Right atrium auricular region (tissue), 2 donors: ENCODE measurements at regions not wholly inside any gene's neighbourhood (a gene's known extent, or its start where the extent isn't known, plus 50 kb on each side); places are given as distances from the start of the nearest gene placed in this dataset.

Experiments used
- DNase-seq: peaks from one replicate; pipeline ENCODE4 v3.0.0-alpha.2; 2019; ENCODE audit warnings: low spot score
- H3K27ac ChIP-seq, 2 donors: fragments of 200-600 bp; sonication (generic); 1 replicate in 1 of 2; 2 replicates in 1 of 2; pipeline ENCODE4 v1.5.1; 2016 to 2019
- H3K27me3 ChIP-seq, 2 donors: fragments of 200-600 bp; sonication (generic); one replicate each; pipeline versions ENCODE4 v1.5.1 to v1.6.0; 2017 to 2019
- H3K36me3 ChIP-seq: fragments of 200-600 bp; sonication (generic); one replicate; pipeline ENCODE4 v1.5.1; 2016
- H3K4me1 ChIP-seq, 2 donors: fragments of 200-600 bp; sonication (generic); one replicate each; pipeline versions ENCODE4 v1.5.1 to v1.6.0; 2017 to 2019
- H3K4me3 ChIP-seq, 2 donors: fragments of 200-600 bp; sonication (generic); 1 replicate in 1 of 2; 2 replicates in 1 of 2; pipeline ENCODE4 v1.5.1; 2017 to 2019; ENCODE audit warnings: mild to moderate bottlenecking in 1 of 2, moderate library complexity in 1 of 2
- H3K9me3 ChIP-seq, 2 donors: fragments of 200-600 bp; sonication (generic); one replicate each; pipeline ENCODE4 v1.5.1; 2019
- TF ChIP-seq, protein P1 (sequence below), 2 donors: fragments of 200-600 bp; sonication (generic); IDR thresholded peaks; one replicate each; pipeline ENCODE4 v1.5.1; 2019; ENCODE audit warnings: antibody characterized with exemption in 2 of 2

GRCh38 chr2:150606380-150607060, 119.1 kb upstream of the RND3 start:
- TF ChIP-seq, protein P1, sequence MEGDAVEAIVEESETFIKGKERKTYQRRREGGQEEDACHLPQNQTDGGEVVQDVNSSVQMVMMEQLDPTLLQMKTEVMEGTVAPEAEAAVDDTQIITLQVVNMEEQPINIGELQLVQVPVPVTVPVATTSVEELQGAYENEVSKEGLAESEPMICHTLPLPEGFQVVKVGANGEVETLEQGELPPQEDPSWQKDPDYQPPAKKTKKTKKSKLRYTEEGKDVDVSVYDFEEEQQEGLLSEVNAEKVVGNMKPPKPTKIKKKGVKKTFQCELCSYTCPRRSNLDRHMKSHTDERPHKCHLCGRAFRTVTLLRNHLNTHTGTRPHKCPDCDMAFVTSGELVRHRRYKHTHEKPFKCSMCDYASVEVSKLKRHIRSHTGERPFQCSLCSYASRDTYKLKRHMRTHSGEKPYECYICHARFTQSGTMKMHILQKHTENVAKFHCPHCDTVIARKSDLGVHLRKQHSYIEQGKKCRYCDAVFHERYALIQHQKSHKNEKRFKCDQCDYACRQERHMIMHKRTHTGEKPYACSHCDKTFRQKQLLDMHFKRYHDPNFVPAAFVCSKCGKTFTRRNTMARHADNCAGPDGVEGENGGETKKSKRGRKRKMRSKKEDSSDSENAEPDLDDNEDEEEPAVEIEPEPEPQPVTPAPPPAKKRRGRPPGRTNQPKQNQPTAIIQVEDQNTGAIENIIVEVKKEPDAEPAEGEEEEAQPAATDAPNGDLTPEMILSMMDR (IDR thresholded peaks at IDR 0.05), result no peak
- no peaks in the 10 kb centered on the region for H3K36me3 ChIP-seq
- H3K9me3 ChIP-seq, result no peaks in the 10 kb centered on the region
- H3K27ac ChIP-seq, result no peak overlapping the region
- H3K4me3 ChIP-seq, result no peak overlapping the region
- H3K27me3 ChIP-seq, result no peaks in the 10 kb centered on the region
- no peaks in the 10 kb centered on the region for H3K4me1 ChIP-seq
- no peak for DNase-seq

- no peaks in the 10 kb centered on the region for H3K36me3 ChIP-seq
- no peaks in the 10 kb centered on the region for H3K9me3 ChIP-seq
- no peaks in the 10 kb centered on the region for H3K4me1 ChIP-seq
- no peaks in the 10 kb centered on the region for H3K27me3 ChIP-seq
- TF ChIP-seq, protein P1 (IDR thresholded peaks at IDR 0.05), result no peak
- H3K4me3 ChIP-seq, result no peak overlapping the region
- no peak for DNase-seq
- H3K27ac ChIP-seq, result no peak overlapping the region
Measured at GRCh38 chr2:150605664-150606063, 118.2 kb upstream of the RND3 start.

DNA sequence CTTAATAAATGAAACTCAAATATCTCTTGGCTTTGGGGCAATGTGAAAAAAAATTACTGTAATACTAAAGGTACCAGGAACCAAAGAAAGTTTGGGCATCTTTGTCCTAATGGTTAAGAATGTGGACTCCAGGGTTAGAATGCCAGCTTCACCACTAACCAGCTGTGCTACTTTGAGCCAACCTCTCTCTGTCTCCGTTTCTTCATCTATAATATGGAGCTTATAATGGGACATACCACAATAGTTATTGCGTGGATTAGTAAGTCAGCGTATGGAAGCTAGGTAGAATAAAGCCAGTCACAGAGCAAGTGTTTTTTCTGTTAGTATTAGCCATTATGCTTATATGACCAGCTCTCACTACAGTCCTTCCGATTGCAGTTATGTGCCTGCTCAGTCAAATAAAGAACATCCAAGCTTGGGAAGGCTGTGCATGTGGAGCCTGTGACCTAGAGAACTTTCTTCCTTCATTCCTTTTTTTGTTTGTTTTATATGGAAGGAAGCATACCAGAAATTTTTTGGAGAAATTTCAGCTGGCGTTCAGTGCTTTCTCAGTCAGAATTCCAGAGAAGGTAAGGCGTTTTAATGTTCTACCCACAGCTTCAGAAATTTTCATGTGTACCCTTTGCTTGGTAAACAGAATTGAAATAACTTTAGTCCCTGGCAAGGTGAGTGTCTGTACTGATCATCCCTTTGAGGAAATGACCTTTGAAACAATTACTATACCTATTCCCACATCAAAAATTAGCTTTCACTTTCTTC, 114.0 kb upstream of the RND3 start:
- no peak overlapping the region for H3K4me3 ChIP-seq
- no peaks in the 10 kb centered on the region for H3K36me3 ChIP-seq
- H3K27me3 ChIP-seq, result no peaks in the 10 kb centered on the region
- H3K27ac ChIP-seq, result no peak overlapping the region
- TF ChIP-seq, protein P1 (IDR thresholded peaks at IDR 0.05), result no peak
- H3K4me1 ChIP-seq, result no peaks in the 10 kb centered on the region
- H3K9me3 ChIP-seq, result no peaks in the 10 kb centered on the region
- DNase-seq, result no peak

GRCh38 chr2:150599889-150600288, 112.4 kb upstream of the RND3 start:
- TF ChIP-seq, protein P1 (IDR thresholded peaks at IDR 0.05), result no peak
- Histone ChIP-seq H3K9me3 (no peaks in the 10 kb centered on the region), H3K27ac (no peak overlapping the region), H3K4me3 (no peak overlapping the region), H3K36me3 (no peaks in the 10 kb centered on the region), H3K4me1 (no peaks in the 10 kb centered on the region), H3K27me3 (no peaks in the 10 kb centered on the region)
- no peak for DNase-seq

- no peaks in the 10 kb centered on the region for H3K27me3 ChIP-seq
- no peak overlapping the region for H3K4me3 ChIP-seq
- no peaks in the 10 kb centered on the region for H3K36me3 ChIP-seq
- H3K27ac ChIP-seq, result no peak overlapping the region
- DNase-seq, result no peak
- H3K4me1 ChIP-seq, result no peaks in the 10 kb centered on the region
- TF ChIP-seq, protein P1 (IDR thresholded peaks at IDR 0.05), result no peak
- no peaks in the 10 kb centered on the region for H3K9me3 ChIP-seq
Measured at GRCh38 chr2:150598383-150598782, 110.9 kb upstream of the RND3 start.
